NT2/D1 (cell line): ENCODE measurements at regions not wholly inside any gene's neighbourhood (a gene's known extent, or its start where the extent isn't known, plus 50 kb on each side); places are given as distances from the start of the nearest gene placed in this dataset.

Source experiments
- YY1 ChIP-seq: IDR thresholded peaks from 2 replicates; pipeline ENCODE4 v1.6.1; 2011; ENCODE audit not compliant: insufficient read length, insufficient read depth
- ZNF274 ChIP-seq: IDR thresholded peaks from 2 replicates; pipeline ENCODE4 v1.6.1; 2011; ENCODE audit warnings: mild to moderate bottlenecking, low read depth, low read length

- TF ChIP-seq YY1 (no peak), ZNF274 (no peak)
Measured at GRCh38 chr3:40714771-40715345, 190.1 kb downstream of the ZNF621 start.
